GM12891 (cell line): ENCODE measurements at regions not wholly inside any gene's neighbourhood (a gene's known extent, or its start where the extent isn't known, plus 50 kb on each side); places are given as distances from the start of the nearest gene placed in this dataset.
"Not testable (repeated sequence)": the region's sequence is repeated elsewhere in the genome, so short reads cannot be mapped to it uniquely, and the experiment has no call there.

Source experiments
- POLR2A ChIP-seq: IDR thresholded peaks from 2 replicates; pipeline ENCODE4 v1.6.1; 2011; ENCODE audit warnings: low read depth, low read length, control low read depth
- TAF1 ChIP-seq: IDR thresholded peaks from 2 replicates; pipeline ENCODE4 v1.6.1; 2011; ENCODE audit warnings: low read depth, low read length, control low read depth

DNA sequence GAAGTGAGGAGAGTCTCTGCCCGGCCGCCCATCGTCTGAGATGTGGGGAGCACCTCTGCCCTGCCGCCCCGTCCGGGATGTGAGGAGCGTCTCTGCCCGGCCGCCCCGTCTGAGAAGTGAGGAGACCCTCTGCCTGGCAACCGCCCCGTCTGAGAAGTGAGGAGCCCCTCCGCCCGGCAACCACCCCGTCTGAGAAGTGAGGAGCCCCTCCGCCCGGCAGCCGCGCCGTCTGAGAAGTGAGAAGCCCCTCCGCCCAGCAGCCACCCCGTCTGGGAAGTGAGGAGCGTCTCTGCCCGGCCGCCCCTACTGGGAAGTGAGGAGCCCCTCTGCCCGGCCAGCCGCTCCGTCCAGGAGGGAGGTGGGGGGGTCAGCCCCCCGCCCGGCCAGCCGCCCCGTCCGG lies 55.2 kb upstream of the CFAP126 start:
- TF ChIP-seq POLR2A, TAF1: not testable (repeated sequence)
